Panc1 (cell line): ENCODE measurements at regions not wholly inside any gene's neighbourhood (a gene's known extent, or its start where the extent isn't known, plus 50 kb on each side); places are given as distances from the start of the nearest gene placed in this dataset.

Experiments
- CTCF ChIP-seq: fragments of 450-650 bp; IDR thresholded peaks from 2 replicates; pipeline ENCODE4 v1.5.1; 2017; ENCODE audit warnings: mild to moderate bottlenecking
- POLR2AphosphoS5 ChIP-seq: IDR thresholded peaks from 2 replicates; pipeline ENCODE4 v1.6.1; 2012; ENCODE audit warnings: mild to moderate bottlenecking, low read depth, low read length, moderate library complexity
- REST ChIP-seq, 2 experiments: IDR thresholded peaks; 2 replicates each; pipeline ENCODE4 v1.6.1; 2011 to 2012; ENCODE audit warnings: low read depth in 2 of 2, control low read depth in 1 of 2, low read length in 1 of 2, mild to moderate bottlenecking in 1 of 2, moderate library complexity in 1 of 2; ENCODE audit not compliant: insufficient read depth in 1 of 2
- SIN3A ChIP-seq: IDR thresholded peaks from 2 replicates; pipeline ENCODE4 v1.6.1; 2012; ENCODE audit warnings: low read depth, mild to moderate bottlenecking, low read length, moderate library complexity, borderline replicate concordance; ENCODE audit not compliant: insufficient read depth
- TCF7L2 ChIP-seq: IDR thresholded peaks from 2 replicates; pipeline ENCODE4 v1.6.1; 2011; ENCODE audit warnings: mild to moderate bottlenecking, low read depth, low read length, inconsistent platforms

GRCh38 chr6:97411610-97412009 lies 128.6 kb upstream of the MMS22L start:
- TF ChIP-seq CTCF (no peak), POLR2AphosphoS5 (no peak), SIN3A (no peak), TCF7L2 (no peak), REST (IDR thresholded peaks at IDR 0.05; ENCODE audit: insufficient read depth in 1 of 2, low read depth in 2 of 2, low read length in 1 of 2) (no peak)
